AG10803 (cell line): ENCODE measurements at regions not wholly inside any gene's neighbourhood (a gene's known extent, or its start where the extent isn't known, plus 50 kb on each side); places are given as distances from the start of the nearest gene placed in this dataset.
"Not testable (repeated sequence)": the region's sequence is repeated elsewhere in the genome, so short reads cannot be mapped to it uniquely, and the experiment has no call there.

Experiments used
- DNase-seq: peaks from one replicate; pipeline ENCODE4 v3.0.0; 2010; ENCODE audit warnings: low read depth
- H3K4me3 ChIP-seq: 2 replicates; pipeline ENCODE4 v1.5.1; 2011; ENCODE audit warnings: mild to moderate bottlenecking, low read length, control low read depth
- TF ChIP-seq, protein P1 (sequence below): conservative IDR thresholded peaks from 2 replicates; pipeline ENCODE4 v1.5.1; 2011; ENCODE audit warnings: mild to moderate bottlenecking, low read length, control low read depth, inconsistent platforms

DNA sequence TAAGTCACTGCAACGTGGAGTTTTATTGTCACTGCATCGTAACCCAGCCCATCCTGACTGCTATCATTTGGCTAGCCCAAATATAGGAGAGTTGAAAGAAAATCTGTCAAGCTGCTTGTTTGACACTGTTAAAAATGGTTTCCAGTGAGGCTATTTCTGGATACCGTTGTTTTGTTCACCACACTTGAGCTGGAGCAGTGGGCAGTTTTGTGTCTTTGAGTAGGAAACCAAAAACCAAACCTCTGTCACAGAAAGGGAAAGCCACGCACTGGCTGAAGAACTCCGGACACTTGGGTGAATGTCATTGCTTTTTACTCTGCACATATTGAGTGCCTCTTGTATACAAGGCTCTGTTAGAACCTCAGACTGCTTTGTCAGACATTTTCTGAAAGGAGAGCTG lies 446.4 kb upstream of the CFAP20DC start:
- TF ChIP-seq, protein P1, sequence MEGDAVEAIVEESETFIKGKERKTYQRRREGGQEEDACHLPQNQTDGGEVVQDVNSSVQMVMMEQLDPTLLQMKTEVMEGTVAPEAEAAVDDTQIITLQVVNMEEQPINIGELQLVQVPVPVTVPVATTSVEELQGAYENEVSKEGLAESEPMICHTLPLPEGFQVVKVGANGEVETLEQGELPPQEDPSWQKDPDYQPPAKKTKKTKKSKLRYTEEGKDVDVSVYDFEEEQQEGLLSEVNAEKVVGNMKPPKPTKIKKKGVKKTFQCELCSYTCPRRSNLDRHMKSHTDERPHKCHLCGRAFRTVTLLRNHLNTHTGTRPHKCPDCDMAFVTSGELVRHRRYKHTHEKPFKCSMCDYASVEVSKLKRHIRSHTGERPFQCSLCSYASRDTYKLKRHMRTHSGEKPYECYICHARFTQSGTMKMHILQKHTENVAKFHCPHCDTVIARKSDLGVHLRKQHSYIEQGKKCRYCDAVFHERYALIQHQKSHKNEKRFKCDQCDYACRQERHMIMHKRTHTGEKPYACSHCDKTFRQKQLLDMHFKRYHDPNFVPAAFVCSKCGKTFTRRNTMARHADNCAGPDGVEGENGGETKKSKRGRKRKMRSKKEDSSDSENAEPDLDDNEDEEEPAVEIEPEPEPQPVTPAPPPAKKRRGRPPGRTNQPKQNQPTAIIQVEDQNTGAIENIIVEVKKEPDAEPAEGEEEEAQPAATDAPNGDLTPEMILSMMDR: no peak
- no peak for DNase-seq

DNA sequence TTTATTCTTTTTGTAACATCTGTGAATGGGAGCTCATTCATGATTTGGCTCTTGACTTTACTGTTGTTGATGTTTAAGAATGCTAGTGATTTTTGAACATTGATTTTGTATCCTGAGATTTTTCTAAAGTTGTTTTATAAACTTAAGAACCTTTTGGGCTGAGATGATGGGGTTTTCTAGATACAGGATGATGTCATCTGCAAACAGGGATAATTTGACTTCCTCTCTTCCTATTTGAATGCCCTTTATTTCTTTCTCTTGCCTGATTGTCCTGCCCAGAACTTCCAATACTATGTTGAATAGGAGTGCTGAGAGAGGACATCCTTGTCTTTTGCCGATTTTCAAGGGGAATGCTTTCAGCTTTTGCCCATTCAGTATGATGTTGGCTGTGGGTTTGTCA lies 445.1 kb upstream of the CFAP20DC start:
- not testable (repeated sequence) for H3K4me3 ChIP-seq, DNase-seq

More for the DNA sequence above, 446.4 kb upstream of the CFAP20DC start:
- no peak overlapping the region for H3K4me3 ChIP-seq

DNA sequence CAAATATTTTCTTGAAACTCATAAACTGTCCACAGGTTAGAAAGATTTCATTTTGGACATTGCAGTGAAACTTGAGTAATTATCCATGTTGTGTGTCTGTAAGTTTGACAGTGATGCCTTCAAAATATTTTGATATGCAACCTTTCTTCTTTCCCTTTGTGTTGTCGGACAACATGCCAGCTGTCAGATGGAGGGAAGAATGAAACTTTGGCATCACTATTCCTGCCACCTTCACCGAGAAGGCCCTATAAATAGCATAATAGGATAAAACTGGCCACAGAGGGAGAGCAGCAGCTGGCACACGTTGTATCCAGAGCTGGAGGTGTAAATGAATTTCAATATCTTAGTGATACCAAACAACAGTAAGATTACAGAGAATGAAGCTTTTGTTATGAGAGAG lies 436.7 kb upstream of the CFAP20DC start:
- DNase-seq: no peak
- TF ChIP-seq, protein P1: no peak
- no peak overlapping the region for H3K4me3 ChIP-seq

DNA sequence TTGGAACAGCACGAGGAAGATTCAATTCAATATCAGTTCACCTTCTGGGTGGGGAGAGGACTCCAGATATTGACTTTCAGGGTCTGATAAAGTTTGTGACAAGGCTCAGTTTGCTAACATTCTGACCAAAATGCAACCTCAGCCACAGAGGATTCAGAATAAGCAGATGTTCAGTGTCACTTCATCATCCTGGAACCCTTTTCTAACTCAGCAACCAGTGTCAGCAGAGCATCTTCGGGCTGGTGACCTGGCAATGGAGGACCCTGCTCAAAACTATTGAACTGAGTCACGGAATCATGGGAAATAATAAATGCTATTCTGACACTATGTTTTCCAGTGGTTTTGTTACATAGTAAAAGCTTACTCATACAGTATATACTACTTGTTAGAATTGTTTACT lies 433.4 kb upstream of the CFAP20DC start:
- TF ChIP-seq, protein P1: no peak
- H3K4me3 ChIP-seq: no peak overlapping the region
- DNase-seq: no peak

DNA sequence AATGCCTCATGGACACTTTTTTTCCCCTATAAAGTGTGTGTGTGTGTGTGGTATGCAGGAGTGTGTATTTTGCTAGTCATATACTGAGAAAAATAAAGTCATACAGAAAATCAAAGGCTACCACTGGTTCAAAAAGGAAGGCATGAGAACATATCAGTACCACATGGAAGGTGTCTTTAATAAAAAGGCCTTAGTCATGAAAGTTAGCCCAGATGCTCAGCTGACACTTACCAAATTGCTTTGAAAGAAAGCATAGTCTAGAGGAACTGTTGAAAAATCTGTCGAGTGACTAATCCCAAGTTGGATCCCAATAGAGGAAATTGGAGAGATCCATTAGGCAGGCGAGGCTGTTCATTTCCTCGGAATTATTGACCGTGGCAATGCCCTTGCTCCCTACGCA lies 432.9 kb upstream of the CFAP20DC start:
- H3K4me3 ChIP-seq: no peak overlapping the region
- DNase-seq: peak; percentile 73
- TF ChIP-seq, protein P1: no peak

DNA sequence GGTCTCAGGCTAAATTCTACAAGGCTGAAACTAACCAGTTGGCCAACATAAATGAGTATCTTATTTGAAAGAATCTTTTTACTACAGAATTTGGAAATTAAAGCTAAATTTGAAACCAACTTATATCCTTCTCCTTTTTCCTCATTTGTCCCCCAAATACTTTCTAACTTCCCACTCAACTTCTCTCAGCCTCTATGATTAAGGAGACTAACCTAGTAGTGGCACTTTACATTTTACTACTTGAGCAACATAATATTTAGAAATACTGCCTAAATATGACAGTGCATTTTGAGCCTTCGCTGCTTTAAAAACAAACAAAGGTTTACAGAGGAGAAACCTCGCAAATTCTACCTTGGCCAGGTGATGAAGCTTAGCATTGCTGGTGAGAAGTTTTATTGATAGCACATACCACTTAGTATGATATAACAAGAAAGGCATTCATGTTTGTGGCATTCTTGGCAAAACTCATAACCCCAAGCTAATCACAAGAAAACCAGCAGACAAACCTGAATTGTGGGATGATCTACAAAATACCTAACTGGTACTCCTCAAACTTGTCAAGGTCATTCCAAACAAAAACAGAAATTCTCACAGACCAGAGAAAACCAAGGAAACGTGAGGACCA lies 432.1 kb upstream of the CFAP20DC start:
- TF ChIP-seq, protein P1: no peak
- no peak overlapping the region for H3K4me3 ChIP-seq
- peak; percentile 33 for DNase-seq

DNA sequence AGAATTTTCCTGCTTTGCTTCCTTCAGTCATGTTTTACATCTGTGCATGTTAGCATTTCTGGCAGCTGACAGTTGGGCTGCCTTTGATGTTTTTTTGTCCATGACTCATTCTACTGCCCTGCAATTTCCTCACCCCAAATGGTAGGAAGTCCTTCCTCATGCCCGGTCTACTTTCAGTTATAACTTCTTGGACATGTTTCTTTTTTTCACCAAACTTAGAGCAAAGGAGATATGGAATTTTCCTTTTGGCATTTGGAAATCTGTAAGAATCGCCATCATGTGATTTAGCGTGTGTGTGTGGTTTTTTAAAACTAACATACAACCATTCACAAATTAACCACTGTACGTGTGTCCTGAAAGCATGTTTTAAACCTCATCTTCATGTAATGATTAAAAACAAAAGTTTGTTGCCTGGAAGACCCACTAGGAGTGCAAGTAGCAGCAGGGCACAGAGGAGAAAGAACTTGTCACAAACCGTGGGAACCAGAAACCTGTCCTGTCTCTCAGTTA lies 430.7 kb upstream of the CFAP20DC start:
- DNase-seq: peak; percentile 83
- H3K4me3 ChIP-seq: peak overlapping the region; percentile 35
- TF ChIP-seq, protein P1: no peak; the same call in 1 of the 2 replicates
